Keratinocyte (primary cell): ENCODE measurements at regions not wholly inside any gene's neighbourhood (a gene's known extent, or its start where the extent isn't known, plus 50 kb on each side); places are given as distances from the start of the nearest gene placed in this dataset.

ENCODE experiments used
- CTCF ChIP-seq, 3 experiments: IDR thresholded peaks in 1 of 3; conservative IDR thresholded peaks in 1 of 3; optimal IDR thresholded peaks in 1 of 3; 2 replicates in 2 of 3; 3 replicates in 1 of 3; pipeline versions ENCODE3 to v1.5.1; 2011; ENCODE audit warnings: low read length in 3 of 3, mild to moderate bottlenecking in 3 of 3, moderate library complexity in 2 of 3, control low read depth in 1 of 3, inconsistent platforms in 1 of 3; ENCODE audit not compliant: insufficient read depth in 2 of 3; ENCODE audit errors: extremely low read depth in 1 of 3
- EZH2 ChIP-seq: IDR thresholded peaks from one replicate; pipeline ENCODE4 v1.6.1; 2012; ENCODE audit warnings: inconsistent platforms, mild to moderate bottlenecking, low read length, moderate library complexity

- TF ChIP-seq EZH2 (no peak), CTCF (optimal IDR thresholded peaks at IDR 0.05 in 1 of 3, IDR thresholded peaks at IDR 0.05 in 1 of 3, conservative IDR thresholded peaks at IDR 0.05 in 1 of 3; ENCODE audit: extremely low read depth in 1 of 3, insufficient read depth in 2 of 3, low read length in 3 of 3) (no peak)
Measured at GRCh38 chr6:148086843-148087242, 255.8 kb upstream of the SASH1 start.
